H1 (cell line): ENCODE measurements at regions not wholly inside any gene's neighbourhood (a gene's known extent, or its start where the extent isn't known, plus 50 kb on each side); places are given as distances from the start of the nearest gene placed in this dataset.

ENCODE experiments used
- CTCF ChIA-PET: fragments of 300-600 bp; sonication (Branson Sonifier 250); formaldehyde crosslinking; loops from one replicate; lab custom pipeline; 2021; ENCODE audit not compliant: partially characterized antibody; lab: Charles Lee
- POLR2A ChIA-PET: fragments of 300-600 bp; sonication (Branson Sonifier 250); formaldehyde crosslinking; loops from one replicate; lab custom pipeline; 2021; ENCODE audit warnings: inconsistent platforms; ENCODE audit not compliant: partially characterized antibody; lab: Charles Lee
- DNase-seq, 2 experiments: peaks; one replicate each; pipeline versions ENCODE4 v3.0.0 to v3.0.0-alpha.2; 2010 to 2022; ENCODE audit warnings: low spot score in 2 of 2, low read depth in 1 of 2, mixed read lengths in 1 of 2
- FAIRE-seq: peaks from 2 replicates; lab custom pipeline; 2011; peaks lifted over from hg19 to GRCh38; lab: Jason Lieb, UNC
- H2AFZ ChIP-seq: 2 replicates; pipeline ENCODE4 v1.8.1; 2012; ENCODE audit warnings: low read length, inconsistent platforms
- H2AK5ac ChIP-seq: 2 replicates; pipeline ENCODE4 v1.6.1; 2013; ENCODE audit warnings: low read depth, low read length
- H2BK120ac ChIP-seq: replicated peaks from 2 replicates; pipeline ENCODE3; 2013; ENCODE audit warnings: low read depth, low read length, inconsistent platforms
- H2BK12ac ChIP-seq: 2 replicates; pipeline ENCODE4 v1.6.1; 2013; ENCODE audit warnings: low read depth, low read length
- H2BK15ac ChIP-seq: 2 replicates; pipeline ENCODE4 v1.6.1; 2013; ENCODE audit warnings: low read length
- H2BK20ac ChIP-seq: 2 replicates; pipeline ENCODE4 v1.6.1; 2013; ENCODE audit warnings: low read length
- H2BK5ac ChIP-seq: 2 replicates; pipeline ENCODE4 v1.6.1; 2013; ENCODE audit warnings: low read depth, low read length
- H3K14ac ChIP-seq: 2 replicates; pipeline ENCODE4 v1.6.1; 2013; ENCODE audit warnings: inconsistent platforms; ENCODE audit not compliant: insufficient read length
- H3K18ac ChIP-seq: 2 replicates; pipeline ENCODE4 v1.6.1; 2013; ENCODE audit warnings: low read length; ENCODE audit errors: extremely low read depth
- H3K23ac ChIP-seq: 2 replicates; pipeline ENCODE4 v1.6.1; 2013; ENCODE audit warnings: inconsistent platforms; ENCODE audit not compliant: insufficient read length
- H3K23me2 ChIP-seq: 2 replicates; pipeline ENCODE4 v1.6.1; 2013; ENCODE audit warnings: low read depth, low read length
- H3K27ac ChIP-seq: 2 replicates; pipeline ENCODE4 v1.6.1; 2011; ENCODE audit warnings: low read depth, low read length, inconsistent platforms
- H3K27me3 ChIP-seq, 4 experiments: replicated peaks in 1 of 4; 1 replicate in 1 of 4; 2 replicates in 3 of 4; pipeline versions ENCODE4 v1.6.1 to v1.8.1; 2011 to 2013; ENCODE audit warnings: low read length in 3 of 4, mild to moderate bottlenecking in 3 of 4, inconsistent platforms in 2 of 4, mixed read lengths in 2 of 4, moderate library complexity in 1 of 4; ENCODE audit not compliant: control insufficient read depth in 3 of 4, insufficient read depth in 3 of 4; ENCODE audit errors: extremely low read depth in 1 of 4
- H3K36me3 ChIP-seq, 4 experiments: 2 replicates each; pipeline versions ENCODE4 v1.6.1 to v1.8.1; 2011 to 2013; ENCODE audit warnings: mild to moderate bottlenecking in 4 of 4, low read length in 3 of 4, moderate library complexity in 2 of 4, control low read depth in 1 of 4, inconsistent platforms in 1 of 4; ENCODE audit not compliant: insufficient read depth in 4 of 4, control insufficient read depth in 2 of 4
- H3K4ac ChIP-seq: replicated peaks from 2 replicates; pipeline ENCODE3; 2013; ENCODE audit warnings: low read length, low read depth, mixed read lengths, inconsistent platforms; ENCODE audit not compliant: insufficient read length
- H3K4me1 ChIP-seq, 4 experiments: replicated peaks in 1 of 4; 1 replicate in 1 of 4; 2 replicates in 3 of 4; pipeline versions ENCODE4 v1.6.1 to v1.8.1; 2011 to 2013; ENCODE audit warnings: low read length in 3 of 4, inconsistent platforms in 2 of 4, mixed read lengths in 1 of 4; ENCODE audit not compliant: insufficient read depth in 4 of 4, control insufficient read depth in 3 of 4
- H3K4me2 ChIP-seq, 2 experiments: 2 replicates each; pipeline versions ENCODE4 v1.6.1 to v1.8.1; 2011 to 2013; ENCODE audit warnings: low read depth in 2 of 2, low read length in 2 of 2, control low read depth in 1 of 2, inconsistent platforms in 1 of 2, mild to moderate bottlenecking in 1 of 2; ENCODE audit not compliant: insufficient read depth in 1 of 2
- H3K4me3 ChIP-seq, 4 experiments: fragments of 200-600, 300-600 bp in 1 of 4; sonication (generic), shearing (Covaris generic), sonication (Bioruptor Twin) in 1 of 4; 2 replicates each; pipeline versions ENCODE4 v1.5.1 to v1.8.1; 2011 to 2016; ENCODE audit warnings: low read length in 4 of 4, low read depth in 3 of 4, control low read depth in 2 of 4, inconsistent platforms in 2 of 4, mild to moderate bottlenecking in 2 of 4, mixed read lengths in 1 of 4, moderate library complexity in 1 of 4; ENCODE audit not compliant: insufficient read depth in 2 of 4; ENCODE audit errors: extremely low read depth in 1 of 4
- H3K56ac ChIP-seq: replicated peaks from 2 replicates; pipeline ENCODE3; 2013; ENCODE audit warnings: low read depth, mild to moderate bottlenecking, mixed read lengths, low read length, inconsistent platforms; ENCODE audit not compliant: insufficient read length
- H3K79me1 ChIP-seq: 2 replicates; pipeline ENCODE4 v1.6.1; 2013; ENCODE audit warnings: low read depth, low read length, control low read depth
- H3K79me2 ChIP-seq, 2 experiments: 2 replicates each; pipeline versions ENCODE4 v1.6.1 to v1.8.1; 2012 to 2013; ENCODE audit warnings: low read length in 2 of 2, mild to moderate bottlenecking in 2 of 2, inconsistent platforms in 1 of 2; ENCODE audit not compliant: insufficient read depth in 2 of 2, control insufficient read depth in 1 of 2
- H3K9ac ChIP-seq, 4 experiments: replicated peaks in 1 of 4; 1 replicate in 1 of 4; 2 replicates in 3 of 4; pipeline versions ENCODE4 v1.6.1 to v1.8.1; 2011 to 2013; ENCODE audit warnings: low read depth in 3 of 4, low read length in 3 of 4, control low read depth in 2 of 4, mild to moderate bottlenecking in 2 of 4, moderate library complexity in 2 of 4, inconsistent platforms in 1 of 4; ENCODE audit errors: extremely low read depth in 1 of 4
- H3K9me3 ChIP-seq, 2 experiments: 2 replicates each; pipeline versions ENCODE4 v1.6.1 to v1.8.1; 2012 to 2013; ENCODE audit warnings: mild to moderate bottlenecking in 2 of 2, moderate library complexity in 2 of 2, control low read depth in 1 of 2, inconsistent platforms in 1 of 2, low read depth in 1 of 2, low read length in 1 of 2, mixed read lengths in 1 of 2; ENCODE audit not compliant: insufficient read depth in 2 of 2
- H4K20me1 ChIP-seq, 2 experiments: replicated peaks in 1 of 2; 2 replicates each; pipeline versions ENCODE3 to v1.8.1; 2011 to 2013; ENCODE audit warnings: inconsistent platforms in 2 of 2, low read length in 2 of 2, mild to moderate bottlenecking in 1 of 2; ENCODE audit not compliant: insufficient read depth in 2 of 2, control insufficient read depth in 1 of 2
- H4K5ac ChIP-seq: 2 replicates; pipeline ENCODE4 v1.6.1; 2013; ENCODE audit warnings: low read length, low read depth, mixed read lengths, inconsistent platforms; ENCODE audit not compliant: insufficient read length
- H4K8ac ChIP-seq: 2 replicates; pipeline ENCODE4 v1.8.0; 2013; ENCODE audit warnings: mild to moderate bottlenecking, moderate library complexity, low read length, inconsistent platforms; ENCODE audit not compliant: insufficient read depth; ENCODE audit errors: extremely low read depth
- H4K91ac ChIP-seq: replicated peaks from 2 replicates; pipeline ENCODE3; 2013; ENCODE audit warnings: low read length, mixed read lengths, inconsistent platforms; ENCODE audit not compliant: insufficient read length
- BCL11A ChIP-seq, 2 experiments: IDR thresholded peaks; one replicate each; pipeline ENCODE4 v1.6.1; 2011; ENCODE audit warnings: low read depth in 2 of 2, low read length in 2 of 2, mild to moderate bottlenecking in 2 of 2
- CEBPB ChIP-seq: IDR thresholded peaks from 2 replicates; pipeline ENCODE4 v1.6.1; 2012; ENCODE audit warnings: low read depth, low read length
- CREB1 ChIP-seq: IDR thresholded peaks from 2 replicates; pipeline ENCODE4 v1.6.1; 2012; ENCODE audit warnings: inconsistent platforms
- FOSL1 ChIP-seq: IDR thresholded peaks from 2 replicates; pipeline ENCODE4 v1.6.1; 2011; ENCODE audit warnings: mild to moderate bottlenecking, low read depth, low read length, moderate library complexity; ENCODE audit not compliant: insufficient read depth
- GTF2F1 ChIP-seq: IDR thresholded peaks from 2 replicates; pipeline ENCODE4 v1.6.1; 2012; ENCODE audit warnings: low read depth, low read length, improper control_type of control experiment, borderline replicate concordance
- PHF8 ChIP-seq: fragments of 200-600 bp; sonication (generic); conservative IDR thresholded peaks from 2 replicates; pipeline ENCODE4 v1.7.1; 2012; ENCODE audit warnings: low read depth, mild to moderate bottlenecking, inconsistent platforms, low read length, moderate library complexity
- POU5F1 ChIP-seq: IDR thresholded peaks from 2 replicates; pipeline ENCODE4 v1.6.1; 2011; ENCODE audit warnings: low read depth, mild to moderate bottlenecking, low read length, moderate library complexity
- SP4 ChIP-seq: IDR thresholded peaks from 2 replicates; pipeline ENCODE4 v1.6.1; 2012; ENCODE audit warnings: low read length, inconsistent platforms
- SRF ChIP-seq: IDR thresholded peaks from 2 replicates; pipeline ENCODE4 v1.6.1; 2011; ENCODE audit warnings: mild to moderate bottlenecking, low read depth, low read length, moderate library complexity
- TEAD4 ChIP-seq: IDR thresholded peaks from 2 replicates; pipeline ENCODE4 v1.6.1; 2012; ENCODE audit warnings: low read depth, low read length, inconsistent platforms, mixed read lengths
- WGBS, 2 experiments: shearing (Covaris generic) in 1 of 2; methylation state at CpG; one replicate each; pipeline versions ENCODE4 v1.1.6 to v1.1.7; 2013 to 2015; ENCODE audit warnings: low lambda C conversion rate in 2 of 2, mixed read lengths in 2 of 2, inconsistent platforms in 1 of 2, low coverage in 1 of 2, missing lambda C conversion rate in 1 of 2; ENCODE audit not compliant: insufficient replicate concordance in 2 of 2, insufficient coverage in 1 of 2, insufficient read length in 1 of 2; ENCODE audit errors: extremely low coverage in 1 of 2, missing lambda C conversion rate in 1 of 2; 5-methylcytosine and 5-hydroxymethylcytosine counted together

DNA sequence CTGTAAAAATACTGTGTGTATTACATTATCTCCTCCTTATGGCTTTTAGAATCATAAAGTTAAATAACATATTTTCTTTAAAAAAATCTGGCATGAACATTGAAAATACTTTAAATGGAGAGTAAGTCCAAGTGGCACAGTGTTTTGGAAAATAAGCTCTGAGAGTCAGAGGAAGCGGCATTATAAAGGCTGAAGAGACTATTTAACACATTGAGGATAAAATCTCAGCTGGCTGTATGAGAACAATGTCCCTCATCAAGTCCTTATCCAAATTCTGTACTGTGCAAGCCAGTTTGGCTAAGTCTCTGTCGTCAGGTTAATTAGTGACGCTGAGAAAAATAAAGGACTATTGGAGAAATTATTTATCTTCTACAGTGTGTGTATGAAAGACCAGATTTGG lies 245.5 kb downstream of the MFSD1 start:
- Histone ChIP-seq H3K79me1 (no peaks in the 10 kb centered on the region), H2BK20ac (no peak overlapping the region), H3K9me3 (no peaks in the 10 kb centered on the region), H3K23me2 (no peaks in the 10 kb centered on the region), H3K36me3 (no peaks in the 10 kb centered on the region), H3K14ac (no peak overlapping the region), H3K27ac (no peak overlapping the region), H3K79me2 (no peaks in the 10 kb centered on the region), H2BK12ac (no peak overlapping the region), H3K27me3 (no peaks in the 10 kb centered on the region), H4K5ac (no peak overlapping the region), H4K20me1 (no peaks in the 10 kb centered on the region), H2AFZ (no peak overlapping the region), H2AK5ac (no peak overlapping the region), H3K4ac (no peak overlapping the region), H2BK5ac (no peak overlapping the region), H2BK120ac (no peak overlapping the region), H3K4me3 (no peak overlapping the region), H3K18ac (no peak overlapping the region), H3K56ac (no peak overlapping the region), H4K91ac (no peak overlapping the region), H3K4me2 (no peak overlapping the region), H2BK15ac (no peak overlapping the region), H4K8ac (no peak overlapping the region), H3K9ac (no peak overlapping the region), H3K23ac (no peak overlapping the region), H3K4me1 (no peaks in the 10 kb centered on the region)
- POLR2A ChIA-PET, result no interaction called here
- 96% methylated on average over 3 of the region's 3 CpGs; no CpG with 5 or more reads in 1 of the 2 experiments for WGBS, 2 experiments
- no peak for DNase-seq
- CTCF ChIA-PET, result no interaction called here
- no peak for FAIRE-seq
- no peak for TF ChIP-seq SP4
- no peak for TF ChIP-seq BCL11A (IDR thresholded peaks at IDR 0.05; ENCODE audit: low read depth in 2 of 2, low read length in 2 of 2)
- no peak for TF ChIP-seq PHF8
- TF ChIP-seq GTF2F1, result no peak
- no peak for TF ChIP-seq SRF
- TF ChIP-seq FOSL1, result no peak
- no peak for TF ChIP-seq CREB1
- TF ChIP-seq CEBPB, result no peak
- TF ChIP-seq POU5F1, result no peak
- no peak for TF ChIP-seq TEAD4
